Smooth muscle cell (in vitro differentiated cells): ENCODE measurements at regions not wholly inside any gene's neighbourhood (a gene's known extent, or its start where the extent isn't known, plus 50 kb on each side); places are given as distances from the start of the nearest gene placed in this dataset.
"Not testable (repeated sequence)": the region's sequence is repeated elsewhere in the genome, so short reads cannot be mapped to it uniquely, and the experiment has no call there.

ENCODE experiments used
- DNase-seq: peaks from one replicate; lab custom pipeline; 2025; ENCODE audit not compliant: unreplicated experiment; lab: John Stamatoyannopoulos, UW
- H2AFZ ChIP-seq: fragments of 200-600 bp; sonication (generic); 2 replicates; pipeline ENCODE4 v1.6.0; 2016; ENCODE audit warnings: antibody characterized with exemption, low read depth, mild to moderate bottlenecking
- H3F3A ChIP-seq: fragments of 200-600 bp; sonication (generic); 2 replicates; pipeline ENCODE4 v1.6.0; 2017; ENCODE audit warnings: antibody characterized with exemption, low read depth
- H3K27ac ChIP-seq: fragments of 200-600 bp; sonication (generic); 2 replicates; pipeline ENCODE4 v1.5.1; 2016; ENCODE audit warnings: low read depth, mild to moderate bottlenecking
- H3K27me3 ChIP-seq: fragments of 200-600 bp; sonication (generic); 2 replicates; pipeline ENCODE4 v1.6.1; 2016; ENCODE audit warnings: low read depth, mild to moderate bottlenecking
- H3K36me3 ChIP-seq: fragments of 200-600 bp; sonication (generic); 2 replicates; pipeline ENCODE4 v1.5.1; 2016; ENCODE audit warnings: low read depth
- H3K4me1 ChIP-seq: fragments of 200-600 bp; sonication (generic); 2 replicates; pipeline ENCODE4 v1.5.1; 2016; ENCODE audit warnings: low read depth
- H3K4me2 ChIP-seq: fragments of 200-600 bp; sonication (generic); 2 replicates; pipeline ENCODE4 v1.6.0; 2016; ENCODE audit warnings: mild to moderate bottlenecking
- H3K4me3 ChIP-seq: fragments of 200-600 bp; sonication (generic); 2 replicates; pipeline ENCODE4 v1.5.1; 2016; ENCODE audit warnings: mild to moderate bottlenecking
- H3K79me2 ChIP-seq: fragments of 200-600 bp; sonication (generic); 2 replicates; pipeline ENCODE4 v1.6.0; 2016; ENCODE audit warnings: low read depth, mild to moderate bottlenecking
- H3K9ac ChIP-seq: fragments of 200-600 bp; sonication (generic); 2 replicates; pipeline ENCODE4 v1.6.0; 2016; ENCODE audit warnings: low read depth
- H3K9me3 ChIP-seq: fragments of 200-600 bp; sonication (generic); replicated peaks from 2 replicates; pipeline ENCODE4 v1.5.1; 2016; ENCODE audit warnings: low read depth
- H4K20me1 ChIP-seq: fragments of 200-600 bp; sonication (generic); 2 replicates; pipeline ENCODE4 v1.6.0; 2016; ENCODE audit warnings: low read depth
- CTCF ChIP-seq: fragments of 200-600 bp; sonication (generic); IDR thresholded peaks from 2 replicates; pipeline ENCODE4 v1.5.1; 2017; ENCODE audit warnings: borderline replicate concordance, mild to moderate bottlenecking, antibody characterized with exemption; ENCODE audit not compliant: insufficient read depth, poor library complexity, severe bottlenecking
- WGBS: methylation state at CpG from one replicate; pipeline ENCODE4 v1.1.7; 2016; ENCODE audit warnings: low lambda C conversion rate; 5-methylcytosine and 5-hydroxymethylcytosine counted together

DNA sequence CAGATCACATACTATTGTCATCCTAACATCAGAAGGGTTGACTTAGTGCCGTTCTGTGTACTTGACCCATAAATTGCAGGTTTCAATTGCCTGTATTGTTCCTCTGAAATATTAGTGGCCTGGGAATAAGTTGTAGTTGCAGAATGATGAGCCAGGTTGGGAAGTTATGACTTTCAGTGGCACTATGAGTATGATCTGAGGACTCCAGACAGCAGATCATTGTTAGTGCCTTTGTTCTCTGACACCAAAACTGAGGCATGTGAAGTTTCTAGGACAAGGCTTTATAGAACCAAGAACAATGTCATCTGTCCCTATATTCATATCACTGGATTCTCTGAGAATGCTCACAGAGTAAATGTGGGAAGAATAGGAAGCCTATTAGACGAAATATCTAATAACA lies 403.7 kb downstream of the STK39 start:
- H3K4me3 ChIP-seq = no peak overlapping the region
- 88% methylated on average over 2 of the region's 2 CpGs for WGBS
- H3K27ac ChIP-seq = no peak overlapping the region
- no peak overlapping the region for H2AFZ ChIP-seq
- H3K27me3 ChIP-seq = no peaks in the 10 kb centered on the region
- no peaks in the 10 kb centered on the region for H3K36me3 ChIP-seq
- H3K79me2 ChIP-seq = no peaks in the 10 kb centered on the region
- no peak overlapping the region for H3K9ac ChIP-seq
- H3K4me1 ChIP-seq = no peaks in the 10 kb centered on the region
- TF ChIP-seq CTCF = no peak
- H3K9me3 ChIP-seq = no peaks in the 10 kb centered on the region
- no peaks in the 10 kb centered on the region for H3F3A ChIP-seq
- no peak for DNase-seq
- H4K20me1 ChIP-seq = no peaks in the 10 kb centered on the region
- H3K4me2 ChIP-seq = no peak overlapping the region

DNA sequence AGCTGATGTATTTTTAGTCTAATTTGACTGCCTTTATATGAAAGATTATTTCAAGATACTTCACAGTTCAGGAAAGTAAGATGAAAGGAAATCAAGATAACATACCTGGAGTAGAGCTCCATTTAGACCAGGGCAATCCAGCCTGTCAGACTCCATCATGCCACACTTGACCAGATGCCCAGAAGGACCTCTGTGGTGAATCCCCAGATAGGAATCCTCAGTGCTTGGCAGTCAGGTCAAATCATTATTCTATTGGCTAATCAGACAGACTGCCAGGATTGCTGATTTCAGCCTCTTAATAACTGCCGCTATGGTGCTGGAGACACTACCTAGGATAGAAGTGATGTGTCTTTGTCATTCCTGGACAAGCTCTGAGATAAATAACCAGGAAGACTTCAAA lies 404.2 kb downstream of the STK39 start:
- H3K27me3 ChIP-seq = no peaks in the 10 kb centered on the region
- no peaks in the 10 kb centered on the region for H3K4me1 ChIP-seq
- no peaks in the 10 kb centered on the region for H3K9me3 ChIP-seq
- no peaks in the 10 kb centered on the region for H4K20me1 ChIP-seq
- no peaks in the 10 kb centered on the region for H3K36me3 ChIP-seq
- H2AFZ ChIP-seq = no peak overlapping the region
- H3K4me2 ChIP-seq = no peak overlapping the region
- no peaks in the 10 kb centered on the region for H3F3A ChIP-seq
- no peak for TF ChIP-seq CTCF
- H3K27ac ChIP-seq = no peak overlapping the region
- H3K79me2 ChIP-seq = no peaks in the 10 kb centered on the region
- H3K4me3 ChIP-seq = no peak overlapping the region
- H3K9ac ChIP-seq = no peak overlapping the region
- no peak for DNase-seq
- 100% methylated on average over 1 of the region's 1 CpG for WGBS

DNA sequence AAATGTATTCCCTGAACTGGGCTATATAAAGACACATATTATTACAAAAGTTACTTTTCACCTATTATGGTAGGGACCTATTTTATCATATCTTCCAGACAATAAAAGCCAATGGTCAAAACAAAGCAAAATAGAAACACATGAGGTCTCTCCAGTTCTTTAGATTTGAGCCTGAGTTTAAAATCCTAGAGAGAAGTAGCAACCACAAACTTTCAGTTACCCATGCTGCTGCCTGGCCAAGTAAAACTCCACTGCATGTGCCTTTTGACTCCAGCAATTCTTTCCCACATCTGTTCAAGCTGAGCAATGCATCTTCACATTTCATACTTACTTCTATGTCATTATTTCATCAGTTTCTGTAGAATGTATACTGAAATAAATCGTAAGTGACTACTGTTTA lies 405.3 kb downstream of the STK39 start:
- Histone ChIP-seq H3K27ac (no peak overlapping the region), H3K79me2 (no peaks in the 10 kb centered on the region), H3K4me2 (no peak overlapping the region), H3F3A (no peaks in the 10 kb centered on the region), H3K27me3 (no peaks in the 10 kb centered on the region), H3K4me1 (no peaks in the 10 kb centered on the region), H3K4me3 (no peak overlapping the region), H3K36me3 (no peaks in the 10 kb centered on the region), H3K9ac (no peak overlapping the region), H4K20me1 (no peaks in the 10 kb centered on the region), H2AFZ (no peak overlapping the region), H3K9me3 (no peaks in the 10 kb centered on the region)
- WGBS = 89% methylated on average over 1 of the region's 1 CpG
- DNase-seq = no peak
- no peak for TF ChIP-seq CTCF

DNA sequence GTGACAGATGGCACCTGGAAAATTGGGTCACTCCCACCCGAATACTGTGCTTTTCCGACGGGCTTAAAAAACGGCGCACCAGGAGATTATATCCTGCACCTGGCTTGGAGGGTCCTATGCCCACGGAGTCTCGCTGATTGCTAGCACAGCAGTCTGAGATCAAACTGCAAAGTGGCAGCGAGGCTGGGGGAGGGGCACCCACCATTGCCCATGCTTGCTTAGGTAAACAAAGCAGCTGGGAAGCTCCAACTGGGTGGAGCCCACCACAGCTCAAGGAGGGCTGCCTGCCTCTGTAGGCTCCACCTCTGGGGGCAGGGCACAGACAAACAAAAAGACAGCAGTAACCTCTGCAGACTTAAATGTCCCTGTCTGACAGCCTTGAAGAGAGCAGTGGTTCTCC lies 412.1 kb downstream of the STK39 start:
- not testable (repeated sequence) for H2AFZ ChIP-seq, H3K27me3 ChIP-seq, H3K4me2 ChIP-seq, H3K79me2 ChIP-seq, H4K20me1 ChIP-seq, H3K4me1 ChIP-seq, H3K4me3 ChIP-seq, H3K9ac ChIP-seq, H3K9me3 ChIP-seq, H3K27ac ChIP-seq, H3F3A ChIP-seq, DNase-seq, H3K36me3 ChIP-seq
- WGBS = 85% methylated on average over 8 of the region's 8 CpGs
